HL-60 (cell line): ENCODE measurements at regions not wholly inside any gene's neighbourhood (a gene's known extent, or its start where the extent isn't known, plus 50 kb on each side); places are given as distances from the start of the nearest gene placed in this dataset.

Experiments
- CTCF ChIP-seq: IDR thresholded peaks from one replicate; pipeline ENCODE4 v1.5.1; 2011; ENCODE audit warnings: low read length, control low read depth, inconsistent platforms; ENCODE audit not compliant: insufficient read depth
- GABPA ChIP-seq: IDR thresholded peaks from 2 replicates; pipeline ENCODE4 v1.6.1; 2012; ENCODE audit warnings: low read depth
- POLR2AphosphoS5 ChIP-seq: IDR thresholded peaks from 2 replicates; pipeline ENCODE4 v1.6.1; 2012; ENCODE audit warnings: low read depth

GRCh38 chr1:30334767-30335166 lies 388.6 kb downstream of the MATN1 start:
- TF ChIP-seq POLR2AphosphoS5 (no peak), CTCF (no peak), GABPA (no peak)
